Stimulated activated CD8-positive, alpha-beta memory T cell treated with anti-CD3 and anti-CD28 coated beads, Interleukin-7, amount 100 ng/mL, for 24 hours (primary cell): ENCODE measurements at regions not wholly inside any gene's neighbourhood (a gene's known extent, or its start where the extent isn't known, plus 50 kb on each side); places are given as distances from the start of the nearest gene placed in this dataset.
"Not testable (repeated sequence)": the region's sequence is repeated elsewhere in the genome, so short reads cannot be mapped to it uniquely, and the experiment has no call there.

Experiments
- DNase-seq: peaks from one replicate; pipeline ENCODE4 v3.0.0-alpha.2; 2020; ENCODE audit warnings: low read depth

GRCh38 chr5:35561396-35561795, 56.3 kb upstream of the SPEF2 start:
- no peak for DNase-seq

GRCh38 chr5:35557748-35558147, 59.9 kb upstream of the SPEF2 start:
- DNase-seq: no peak

GRCh38 chr5:35557199-35557598, 60.5 kb upstream of the SPEF2 start:
- DNase-seq: no peak

GRCh38 chr5:35554016-35554415, 63.6 kb upstream of the SPEF2 start:
- DNase-seq: no peak

- DNase-seq: no peak
These were observed 72.5 kb upstream of the SPEF2 start for GRCh38 chr5:35545190-35545589.

DNA sequence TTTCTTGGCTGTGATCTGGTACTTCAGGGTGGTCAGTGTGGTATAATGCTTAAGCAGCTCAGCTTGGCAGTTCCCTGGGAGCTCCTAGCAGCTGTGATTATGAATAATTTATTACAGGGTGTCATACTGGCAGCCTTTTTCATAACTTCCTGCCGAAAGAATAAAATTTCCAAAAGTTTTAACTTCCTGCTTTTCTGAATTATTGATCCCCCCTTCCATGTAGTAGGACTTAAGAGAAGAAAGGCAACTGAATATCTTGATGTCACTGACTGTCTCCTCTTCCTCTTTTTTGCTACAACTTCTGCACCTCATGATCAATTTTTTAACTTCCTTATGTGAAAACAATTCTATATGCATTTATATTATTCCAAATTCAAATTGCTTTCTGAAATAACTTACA, 74.3 kb upstream of the SPEF2 start:
- no peak for DNase-seq

DNA sequence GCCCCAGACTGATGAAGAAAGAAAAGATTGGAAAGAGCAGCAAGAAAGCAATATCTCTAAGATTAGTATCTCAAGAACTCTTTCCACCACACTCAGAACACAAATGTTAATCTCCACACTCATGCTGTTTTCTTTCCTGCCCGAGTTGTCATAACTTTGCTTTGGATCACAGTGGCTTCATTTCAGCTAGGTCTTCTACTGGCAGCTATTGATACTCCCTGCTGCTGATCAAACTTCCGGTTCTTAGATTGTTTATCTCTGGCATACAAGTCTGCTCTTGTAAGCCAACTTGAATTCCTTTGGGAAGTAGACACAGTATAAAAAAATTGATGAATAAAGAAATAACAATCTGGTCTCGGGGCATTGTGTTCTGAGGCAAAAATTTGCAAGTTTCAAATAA, 77.7 kb upstream of the SPEF2 start:
- no peak for DNase-seq

- DNase-seq: no peak
These were observed 79.3 kb upstream of the SPEF2 start for GRCh38 chr5:35538198-35538931.

DNA sequence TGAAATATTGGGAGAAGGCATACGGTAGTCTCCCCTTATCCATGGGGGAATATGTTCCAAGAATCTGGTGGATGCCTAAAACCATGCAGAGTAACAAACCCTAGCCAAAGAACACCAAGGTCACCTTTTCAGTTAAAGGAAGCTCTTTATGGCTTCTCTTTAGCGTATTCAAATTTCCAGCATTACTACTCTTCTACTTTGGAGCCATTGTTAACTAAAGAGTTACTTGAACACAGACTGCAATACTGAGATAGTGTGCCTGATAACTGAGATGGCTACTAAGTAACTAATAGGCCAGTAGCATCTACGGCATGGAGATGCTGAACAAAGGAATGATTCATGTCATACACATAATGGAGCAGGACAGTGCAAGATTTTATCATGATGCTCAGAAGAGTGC, 84.5 kb upstream of the SPEF2 start:
- no peak for DNase-seq

DNA sequence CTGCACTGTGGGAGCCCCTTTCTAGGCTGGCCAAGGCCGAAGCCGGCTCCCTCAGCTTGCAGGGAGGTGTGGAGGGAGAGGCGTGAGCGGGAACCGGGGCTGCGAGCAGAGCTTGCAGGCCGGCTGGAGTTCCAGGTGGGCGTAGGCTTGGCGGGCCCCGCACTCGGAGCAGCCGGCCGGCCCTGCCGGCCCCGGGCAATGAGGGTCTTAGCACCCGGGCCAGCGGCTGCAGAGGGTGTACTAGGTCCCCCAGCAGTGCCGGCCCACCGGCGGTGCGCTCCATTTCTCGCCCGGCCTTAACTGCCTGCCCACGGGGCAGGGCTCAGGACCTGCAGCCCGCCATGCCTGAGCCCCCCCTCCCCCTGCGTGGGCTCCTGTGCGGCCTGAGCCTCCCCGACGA, 86.1 kb upstream of the SPEF2 start:
- not testable (repeated sequence) for DNase-seq

DNA sequence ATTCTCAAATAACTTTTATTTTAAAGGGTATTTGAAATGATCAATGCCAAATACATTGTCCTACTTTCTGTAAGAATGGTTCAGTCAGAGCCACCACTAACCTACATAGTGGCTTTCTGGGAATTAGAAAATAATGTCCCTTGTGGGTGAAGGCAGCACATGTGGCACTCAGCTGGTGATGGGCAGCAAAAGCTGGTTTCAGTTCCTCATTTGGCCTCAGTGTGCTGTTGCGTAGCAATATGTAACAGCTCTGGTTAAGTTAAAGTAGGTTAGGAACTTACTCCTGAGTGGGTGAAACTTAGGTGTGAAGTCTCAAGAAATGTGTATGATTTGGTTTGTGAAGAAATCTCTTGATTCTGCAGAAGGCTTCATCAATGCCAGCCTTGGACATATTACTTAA, 99.6 kb upstream of the SPEF2 start:
- DNase-seq: no peak

DNA sequence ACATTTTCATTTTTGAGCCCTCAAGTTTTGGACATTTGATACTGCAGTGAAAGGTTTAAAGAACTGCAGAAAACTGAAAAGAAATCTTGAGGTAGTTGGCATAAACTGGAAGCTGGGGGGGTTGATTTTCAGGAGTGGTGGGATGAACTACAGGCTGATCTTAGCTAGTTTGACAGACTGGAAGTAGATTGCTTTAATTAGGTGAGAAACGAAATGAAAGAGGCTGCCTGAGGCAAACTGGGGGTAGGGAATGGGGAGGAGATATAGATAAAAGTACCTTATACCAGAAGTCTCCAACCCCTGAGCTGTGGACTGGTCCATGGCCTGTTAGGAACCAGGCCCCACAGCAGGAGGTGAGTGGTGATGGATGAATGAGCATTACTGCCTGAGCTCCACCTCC, 101.4 kb upstream of the SPEF2 start:
- DNase-seq: no peak

DNA sequence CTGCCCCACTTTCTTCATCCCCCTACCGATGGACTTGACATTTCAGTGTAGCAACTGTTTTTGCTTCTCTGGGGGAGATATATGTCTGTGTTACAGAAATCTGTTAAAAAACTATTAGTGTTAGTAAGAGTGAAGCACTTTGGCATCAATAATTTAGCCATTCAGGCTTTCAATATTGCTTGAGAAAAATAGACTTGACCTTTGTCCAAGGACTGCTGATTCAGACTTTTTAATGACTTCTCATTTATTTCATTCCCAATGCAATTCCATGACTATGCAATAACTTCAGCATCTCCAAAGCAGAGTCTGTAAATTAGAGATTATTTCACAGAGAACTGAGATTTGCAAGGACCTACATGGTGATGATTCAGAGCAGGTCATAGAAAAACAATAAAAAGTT, 104.1 kb upstream of the SPEF2 start:
- DNase-seq: no peak

DNA sequence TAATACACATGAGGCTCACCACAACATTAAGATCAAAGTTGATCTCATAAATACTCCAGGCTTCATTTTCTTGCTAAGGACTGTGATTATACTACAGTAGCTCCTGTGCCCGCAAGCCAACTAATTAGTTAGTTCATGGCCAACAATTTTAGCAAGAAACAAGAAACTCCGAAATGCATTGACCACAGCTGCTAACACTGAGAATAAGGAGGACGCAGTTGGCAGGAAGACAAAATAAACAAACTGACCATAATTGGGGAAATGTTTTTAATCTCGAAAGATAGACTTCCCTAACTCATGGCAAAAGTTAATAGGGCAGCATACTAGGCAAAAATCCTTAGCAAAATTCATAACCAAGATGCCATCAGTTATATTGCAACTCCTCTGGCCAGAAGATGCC, 115.5 kb upstream of the SPEF2 start:
- no peak for DNase-seq

GRCh38 chr5:35488791-35489190, 128.9 kb upstream of the SPEF2 start:
- no peak for DNase-seq

DNA sequence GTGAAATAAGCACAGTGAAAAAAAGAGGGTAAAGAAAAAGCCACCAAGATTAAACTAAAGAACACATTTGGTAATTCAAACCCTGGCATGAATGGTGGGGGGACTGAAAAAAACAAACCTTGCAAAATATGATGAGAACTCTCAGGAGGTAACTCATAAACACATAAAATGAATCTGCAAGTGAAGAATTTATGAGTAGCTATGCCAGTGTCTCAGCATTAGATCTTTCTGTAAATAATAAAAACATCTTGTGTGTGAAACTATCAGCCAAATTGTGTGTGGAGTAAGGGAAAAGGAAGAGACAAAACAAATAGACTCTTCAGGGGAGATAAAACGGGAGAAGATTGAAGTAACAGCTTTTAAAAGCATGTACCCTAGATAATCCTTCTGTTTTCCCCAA, 129.6 kb upstream of the SPEF2 start:
- no peak for DNase-seq

GRCh38 chr5:35487233-35488025, 130.2 kb upstream of the SPEF2 start:
- no peak for DNase-seq

GRCh38 chr5:35485487-35485886, 132.2 kb upstream of the SPEF2 start:
- DNase-seq: no peak

DNA sequence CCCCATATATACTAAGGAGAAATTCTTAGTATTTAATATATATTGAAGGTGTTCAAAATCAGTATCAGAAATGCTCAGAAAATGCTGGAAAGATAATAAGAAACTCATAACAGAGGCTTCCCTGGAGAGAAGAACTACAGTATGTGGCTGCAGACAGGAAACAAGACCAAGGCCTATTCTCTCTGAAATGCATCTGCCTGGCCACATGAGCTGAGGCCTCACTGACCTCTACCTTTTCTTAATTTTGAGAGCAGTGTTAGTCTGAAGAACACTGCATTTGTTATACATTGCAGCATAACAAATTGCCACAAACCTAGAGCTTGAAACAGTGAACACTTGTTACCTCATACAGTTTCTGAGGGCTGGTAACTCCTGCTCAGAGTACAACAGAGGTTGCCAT, 133.4 kb upstream of the SPEF2 start:
- no peak for DNase-seq

- DNase-seq: no peak
These were observed 133.9 kb upstream of the SPEF2 start for GRCh38 chr5:35483780-35484179.

- no peak for DNase-seq
These were observed 134.5 kb upstream of the SPEF2 start for GRCh38 chr5:35483191-35483590.

DNA sequence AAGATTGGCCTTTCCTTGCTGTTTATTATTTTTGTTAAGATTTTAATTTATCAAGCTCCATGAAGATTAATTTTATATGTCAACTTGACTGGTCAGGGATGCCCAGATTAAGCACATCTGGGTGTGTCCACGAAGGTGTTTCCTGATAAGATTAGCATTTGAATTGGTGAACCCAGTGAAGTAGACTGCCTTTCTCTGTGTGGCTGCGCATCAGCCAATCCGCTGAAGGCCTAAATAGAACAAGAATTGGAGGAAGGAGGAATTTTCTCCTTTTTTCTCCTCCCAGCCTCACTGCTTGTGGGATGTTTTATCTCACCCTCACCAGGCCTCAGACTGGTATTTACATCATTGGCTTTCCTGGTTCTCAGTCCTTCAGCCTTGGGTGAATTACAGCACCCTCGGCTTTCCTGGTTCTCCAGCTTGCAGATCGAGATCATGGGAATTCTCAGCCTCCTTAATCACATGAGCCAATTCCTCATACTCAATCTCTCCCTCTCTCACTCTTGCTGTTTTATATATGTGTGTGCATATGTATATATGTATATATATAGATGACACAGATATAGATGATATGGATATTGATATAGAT, 135.4 kb upstream of the SPEF2 start:
- no peak for DNase-seq
